ENCODE measurements at regions not wholly inside any gene's neighbourhood (a gene's known extent, or its start where the extent isn't known, plus 50 kb on each side); places are given as distances from the start of the nearest gene placed in this dataset.

GRCh38 chr6:113301651-113302050 is 555.5 kb upstream of the MARCKS start:
- TF ChIP-seq POLR2AphosphoS5 (IDR thresholded peaks at IDR 0.05), result no peak
- no peak for TF ChIP-seq POLR2A (IDR thresholded peaks at IDR 0.05)
- TF ChIP-seq CTCF (IDR thresholded peaks at IDR 0.05), result no peak
- intact Hi-C loops (cut with DNase I; ENCODE audit: low total_unique reads), result no loop called here
- DNase-seq (ENCODE audit: low spot score in 2 of 2), result no peak
- Histone ChIP-seq H3K36me3 (no peaks in the 10 kb centered on the region), H3K4me3 (no peak overlapping the region), H3K27me3 (no peaks in the 10 kb centered on the region), H3K9me3 (no peaks in the 10 kb centered on the region), H3K27ac (no peak overlapping the region), H3K4me1 (no peaks in the 10 kb centered on the region)

GRCh38 chr6:113304116-113304515 is 553.0 kb upstream of the MARCKS start:
- Histone ChIP-seq H3K36me3 (no peaks in the 10 kb centered on the region), H3K4me1 (no peaks in the 10 kb centered on the region), H3K4me3 (no peak overlapping the region), H3K9me3 (no peaks in the 10 kb centered on the region), H3K27me3 (no peaks in the 10 kb centered on the region), H3K27ac (no peak overlapping the region)
- TF ChIP-seq POLR2A (IDR thresholded peaks at IDR 0.05), result no peak
- TF ChIP-seq POLR2AphosphoS5 (IDR thresholded peaks at IDR 0.05), result no peak
- no peak for TF ChIP-seq CTCF (IDR thresholded peaks at IDR 0.05)
- DNase-seq (ENCODE audit: low spot score in 2 of 2), result no peak
- intact Hi-C loops (cut with DNase I; ENCODE audit: low total_unique reads), result no loop called here

GRCh38 chr6:113306552-113307145 is 550.5 kb upstream of the MARCKS start:
- H3K4me3 ChIP-seq, result no peak overlapping the region
- H3K4me1 ChIP-seq, result no peaks in the 10 kb centered on the region
- H3K36me3 ChIP-seq, result no peaks in the 10 kb centered on the region
- H3K27ac ChIP-seq, result no peak overlapping the region
- DNase-seq (ENCODE audit: low spot score in 2 of 2), result peak; percentile 73 to 74
- intact Hi-C loops (cut with DNase I; ENCODE audit: low total_unique reads), result no loop called here
- peak; percentile 58 to 73 (median 64) for TF ChIP-seq CTCF (IDR thresholded peaks at IDR 0.05)
- no peak for TF ChIP-seq POLR2AphosphoS5 (IDR thresholded peaks at IDR 0.05)
- H3K9me3 ChIP-seq, result no peaks in the 10 kb centered on the region
- H3K27me3 ChIP-seq, result no peaks in the 10 kb centered on the region

- intact Hi-C loops (cut with DNase I; ENCODE audit: low total_unique reads), result no loop called here
- TF ChIP-seq POLR2AphosphoS5 (IDR thresholded peaks at IDR 0.05), result no peak
- no peak for TF ChIP-seq CTCF (IDR thresholded peaks at IDR 0.05)
- no peak for TF ChIP-seq POLR2A (IDR thresholded peaks at IDR 0.05)
- H3K9me3 ChIP-seq, result no peaks in the 10 kb centered on the region
- DNase-seq (ENCODE audit: low spot score in 2 of 2), result no peak
- H3K36me3 ChIP-seq, result no peaks in the 10 kb centered on the region
- no peaks in the 10 kb centered on the region for H3K27me3 ChIP-seq
- no peak overlapping the region for H3K4me3 ChIP-seq
- H3K4me1 ChIP-seq, result no peaks in the 10 kb centered on the region
- H3K27ac ChIP-seq, result no peak overlapping the region
Measured at GRCh38 chr6:113308266-113308665, 548.9 kb upstream of the MARCKS start.

- intact Hi-C loops (cut with DNase I; ENCODE audit: low total_unique reads), result no loop called here
- TF ChIP-seq CTCF (IDR thresholded peaks at IDR 0.05) (no peak), POLR2AphosphoS5 (IDR thresholded peaks at IDR 0.05) (no peak), POLR2A (IDR thresholded peaks at IDR 0.05) (no peak)
- Histone ChIP-seq H3K9me3 (no peaks in the 10 kb centered on the region), H3K27ac (no peak overlapping the region), H3K36me3 (no peaks in the 10 kb centered on the region), H3K27me3 (no peaks in the 10 kb centered on the region), H3K4me1 (no peaks in the 10 kb centered on the region), H3K4me3 (no peak overlapping the region)
- DNase-seq (ENCODE audit: low spot score in 2 of 2), result no peak
Measured at GRCh38 chr6:113313841-113314240, 543.3 kb upstream of the MARCKS start.
